H1 (cell line): ENCODE measurements at regions not wholly inside any gene's neighbourhood (a gene's known extent, or its start where the extent isn't known, plus 50 kb on each side); places are given as distances from the start of the nearest gene placed in this dataset.

Source experiments
- CEBPB ChIP-seq: IDR thresholded peaks from 2 replicates; pipeline ENCODE4 v1.6.1; 2012; ENCODE audit warnings: low read depth, low read length
- CHD7 ChIP-seq: fragments of 300-600 bp; sonication (generic); IDR thresholded peaks from 2 replicates; pipeline ENCODE4 v1.7.1; 2012; ENCODE audit warnings: low read length, moderate library complexity, mild to moderate bottlenecking, inconsistent platforms; ENCODE audit not compliant: insufficient replicate concordance
- HDAC2 ChIP-seq, 2 experiments: fragments of 300-600 bp in 1 of 2; sonication (generic) in 1 of 2; IDR thresholded peaks; 2 replicates each; pipeline ENCODE4 v1.6.1; 2011 to 2012; ENCODE audit warnings: low read depth in 2 of 2, low read length in 2 of 2, mild to moderate bottlenecking in 2 of 2, moderate library complexity in 2 of 2, borderline replicate concordance in 1 of 2, inconsistent platforms in 1 of 2
- MAFK ChIP-seq: IDR thresholded peaks from 2 replicates; pipeline ENCODE4 v1.6.1; 2012; ENCODE audit warnings: low read depth, mild to moderate bottlenecking, improper control_type of control experiment, low read length
- PHF8 ChIP-seq: fragments of 200-600 bp; sonication (generic); conservative IDR thresholded peaks from 2 replicates; pipeline ENCODE4 v1.7.1; 2012; ENCODE audit warnings: low read depth, mild to moderate bottlenecking, inconsistent platforms, low read length, moderate library complexity
- RAD21 ChIP-seq, 2 experiments: IDR thresholded peaks in 1 of 2; conservative IDR thresholded peaks in 1 of 2; 2 replicates each; pipeline ENCODE4 v1.6.1; 2011; ENCODE audit warnings: low read depth in 2 of 2, low read length in 2 of 2, improper control_type of control experiment in 1 of 2, inconsistent platforms in 1 of 2, mild to moderate bottlenecking in 1 of 2, moderate library complexity in 1 of 2
- SAP30 ChIP-seq: fragments of 300-600 bp; sonication (generic); IDR thresholded peaks from 2 replicates; pipeline ENCODE4 v1.7.1; 2012; ENCODE audit warnings: low read length, moderate library complexity, mild to moderate bottlenecking, inconsistent platforms; ENCODE audit not compliant: insufficient read depth, insufficient replicate concordance
- USF2 ChIP-seq: IDR thresholded peaks from 2 replicates; pipeline ENCODE4 v1.6.1; 2011; ENCODE audit warnings: low read length, improper control_type of control experiment
- YY1 ChIP-seq: IDR thresholded peaks from 2 replicates; pipeline ENCODE4 v1.6.1; 2011; ENCODE audit warnings: low read depth, mild to moderate bottlenecking, low read length

GRCh38 chr16:56013962-56014552, 138.9 kb upstream of the CES5A start (continued):
- TF ChIP-seq CHD7 (no peak), MAFK (peak; percentile 38; the same call in 1 of the 2 replicates), YY1 (peak; percentile 34; the same call in 1 of the 2 replicates), SAP30 (peak; percentile 55), USF2 (no peak), CEBPB (peak; percentile 79), PHF8 (no peak), HDAC2 (IDR thresholded peaks at IDR 0.05; ENCODE audit: borderline replicate concordance in 1 of 2, low read depth in 2 of 2, low read length in 2 of 2) (peak in 1 of 2 experiments; percentile 40; a peak in 1 of 4 replicates), RAD21 (IDR thresholded peaks at IDR 0.05 in 1 of 2, conservative IDR thresholded peaks at IDR 0.05 in 1 of 2; ENCODE audit: low read depth in 2 of 2, low read length in 2 of 2) (peak in 1 of 2 experiments; percentile 19; a peak in 1 of 4 replicates)
